Body of pancreas (tissue), 4 donors: ENCODE measurements at regions not wholly inside any gene's neighbourhood (a gene's known extent, or its start where the extent isn't known, plus 50 kb on each side); places are given as distances from the start of the nearest gene placed in this dataset.

ENCODE experiments used
- POLR2A ChIP-seq, 3 donors: fragments of 450-650 bp; IDR thresholded peaks; one replicate each; pipeline ENCODE4 v1.6.1; 2016; ENCODE audit warnings: antibody characterized with exemption in 3 of 3, mild to moderate bottlenecking in 2 of 3
- TF ChIP-seq, protein P1 (sequence below), 7 experiments: fragments of 450-650 bp in 4 of 7; fragments of 200-600 bp in 3 of 7; sonication (generic) in 3 of 7; IDR thresholded peaks; one replicate each; pipeline ENCODE4 v1.5.1; 2016 to 2019; ENCODE audit warnings: antibody characterized with exemption in 7 of 7

DNA sequence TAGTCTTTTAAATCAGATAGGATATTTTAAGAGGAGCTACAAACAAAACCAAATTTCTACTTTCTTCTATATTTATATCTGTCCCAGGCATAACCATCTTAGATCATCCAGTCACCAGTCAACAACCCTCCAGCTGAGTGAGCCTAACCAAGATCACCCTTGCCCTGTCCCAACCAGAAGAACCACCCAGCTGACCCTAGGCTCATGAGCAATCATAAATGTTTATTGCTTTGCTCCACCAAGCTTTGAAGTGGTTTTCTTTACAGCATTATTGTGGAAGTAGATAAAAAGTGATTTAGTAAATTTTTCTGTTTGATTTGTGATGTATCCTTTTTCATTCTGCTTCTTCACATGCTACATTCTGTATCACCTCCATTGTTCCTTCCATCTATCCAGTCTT, 167.2 kb upstream of the PIEZO2 start:
- TF ChIP-seq, protein P1, sequence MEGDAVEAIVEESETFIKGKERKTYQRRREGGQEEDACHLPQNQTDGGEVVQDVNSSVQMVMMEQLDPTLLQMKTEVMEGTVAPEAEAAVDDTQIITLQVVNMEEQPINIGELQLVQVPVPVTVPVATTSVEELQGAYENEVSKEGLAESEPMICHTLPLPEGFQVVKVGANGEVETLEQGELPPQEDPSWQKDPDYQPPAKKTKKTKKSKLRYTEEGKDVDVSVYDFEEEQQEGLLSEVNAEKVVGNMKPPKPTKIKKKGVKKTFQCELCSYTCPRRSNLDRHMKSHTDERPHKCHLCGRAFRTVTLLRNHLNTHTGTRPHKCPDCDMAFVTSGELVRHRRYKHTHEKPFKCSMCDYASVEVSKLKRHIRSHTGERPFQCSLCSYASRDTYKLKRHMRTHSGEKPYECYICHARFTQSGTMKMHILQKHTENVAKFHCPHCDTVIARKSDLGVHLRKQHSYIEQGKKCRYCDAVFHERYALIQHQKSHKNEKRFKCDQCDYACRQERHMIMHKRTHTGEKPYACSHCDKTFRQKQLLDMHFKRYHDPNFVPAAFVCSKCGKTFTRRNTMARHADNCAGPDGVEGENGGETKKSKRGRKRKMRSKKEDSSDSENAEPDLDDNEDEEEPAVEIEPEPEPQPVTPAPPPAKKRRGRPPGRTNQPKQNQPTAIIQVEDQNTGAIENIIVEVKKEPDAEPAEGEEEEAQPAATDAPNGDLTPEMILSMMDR (IDR thresholded peaks at IDR 0.05), result no peak
- TF ChIP-seq POLR2A (IDR thresholded peaks at IDR 0.05), result no peak
